HG03196 (cell line): ENCODE measurements at regions not wholly inside any gene's neighbourhood (a gene's known extent, or its start where the extent isn't known, plus 50 kb on each side); places are given as distances from the start of the nearest gene placed in this dataset.
"Not testable (repeated sequence)": the region's sequence is repeated elsewhere in the genome, so short reads cannot be mapped to it uniquely, and the experiment has no call there.

Source experiments
- ATAC-seq: cut with Tn5 transposase; IDR thresholded peaks from one replicate; pipeline ENCODE4 v1.9.1; 2021; ENCODE audit not compliant: unreplicated experiment

DNA sequence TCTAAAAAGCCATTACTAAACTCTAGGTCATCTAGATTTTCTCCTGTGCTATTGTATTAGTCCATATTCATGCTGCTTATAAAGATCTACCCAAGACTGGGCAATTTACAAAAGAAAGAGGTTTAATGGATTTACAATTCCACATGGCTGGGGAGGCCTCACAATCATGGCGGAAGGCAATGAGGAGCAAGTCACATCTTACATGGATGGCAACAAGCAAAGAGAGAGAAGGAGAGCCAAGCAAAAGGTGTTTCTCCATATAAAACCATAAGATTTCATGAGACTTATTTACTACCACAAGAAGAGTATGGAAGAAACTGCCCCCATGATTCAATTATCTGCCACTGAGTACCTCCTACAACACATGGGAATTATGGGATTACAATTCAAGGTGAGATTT lies 69.6 kb upstream of the CCDC6 start:
- not testable (repeated sequence) for ATAC-seq

- ATAC-seq: no peak
These were observed 65.6 kb upstream of the CCDC6 start for GRCh38 chr10:59971915-59972314.

GRCh38 chr10:59970396-59971368 lies 64.3 kb upstream of the CCDC6 start:
- ATAC-seq: peak; percentile 59

DNA sequence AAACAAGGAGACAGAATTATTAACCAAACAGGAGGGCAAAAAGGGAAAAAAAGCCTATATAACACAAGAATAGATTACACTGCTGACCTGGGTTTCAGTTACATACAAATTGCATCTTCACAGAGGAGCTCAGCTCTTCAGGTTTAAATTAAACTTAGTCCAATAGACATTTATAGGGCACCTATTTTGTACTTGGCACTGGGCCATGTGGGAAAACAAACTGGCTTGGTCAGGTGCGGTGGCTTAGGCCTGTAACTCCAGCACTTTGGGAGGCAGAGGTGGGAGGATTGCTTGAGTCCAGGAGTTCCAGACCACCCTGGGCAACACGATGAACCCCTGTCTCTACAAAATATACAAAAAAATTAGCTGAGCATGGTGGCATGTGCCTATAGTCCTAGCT lies 62.3 kb upstream of the CCDC6 start:
- ATAC-seq: no peak

DNA sequence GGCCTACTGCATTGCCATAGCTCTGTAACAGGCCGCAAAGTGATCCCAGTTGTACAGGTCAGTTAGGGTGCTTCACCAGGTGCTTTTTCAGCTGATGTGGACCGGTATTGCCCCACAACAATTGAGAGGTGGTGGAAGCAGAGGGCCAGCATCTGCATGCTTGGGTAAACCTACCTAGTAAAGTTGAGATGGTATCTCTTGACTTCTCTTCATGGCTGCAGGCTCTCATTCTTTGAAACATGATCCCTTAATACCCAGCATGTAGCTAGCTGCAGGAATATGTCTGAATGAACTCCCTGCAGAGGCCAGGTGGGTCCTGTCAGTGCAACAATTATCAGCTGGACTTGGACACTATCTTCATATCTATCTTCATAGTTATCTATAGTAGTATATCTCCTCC lies 60.7 kb upstream of the CCDC6 start:
- no peak for ATAC-seq

DNA sequence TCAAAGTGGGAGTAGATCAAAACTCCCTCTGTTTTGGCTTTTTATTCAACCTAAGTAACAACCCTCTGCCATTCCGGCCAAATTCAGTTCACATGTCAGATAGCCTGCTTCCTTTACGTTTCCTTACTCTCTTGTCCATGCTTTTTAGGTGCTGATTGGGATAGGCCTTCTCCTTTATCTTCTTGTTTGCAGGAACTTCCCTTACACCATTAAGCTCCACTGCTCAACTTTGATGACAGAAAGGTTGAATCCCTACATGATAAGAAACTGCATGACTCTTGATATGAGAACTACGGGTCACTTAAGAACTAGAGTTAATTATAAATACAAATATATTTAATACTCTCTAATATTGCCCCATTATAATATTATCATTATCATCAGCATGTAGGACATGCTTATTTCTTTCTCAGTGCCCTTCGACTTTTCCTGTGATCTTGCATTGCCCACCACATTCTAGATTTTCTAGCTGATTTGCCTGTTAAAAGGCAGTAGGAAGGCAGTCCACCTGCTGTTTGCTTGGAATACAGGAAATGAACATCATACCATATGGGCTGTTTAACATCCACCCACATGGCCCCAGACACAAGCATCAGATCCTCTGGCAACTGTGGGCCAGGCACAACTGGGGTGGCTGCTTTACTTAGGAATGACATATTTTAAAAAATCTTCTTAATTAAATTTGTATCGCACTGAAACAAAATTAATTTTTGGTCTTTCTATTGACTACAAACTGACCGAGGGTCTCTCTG lies 59.7 kb upstream of the CCDC6 start:
- no peak for ATAC-seq

DNA sequence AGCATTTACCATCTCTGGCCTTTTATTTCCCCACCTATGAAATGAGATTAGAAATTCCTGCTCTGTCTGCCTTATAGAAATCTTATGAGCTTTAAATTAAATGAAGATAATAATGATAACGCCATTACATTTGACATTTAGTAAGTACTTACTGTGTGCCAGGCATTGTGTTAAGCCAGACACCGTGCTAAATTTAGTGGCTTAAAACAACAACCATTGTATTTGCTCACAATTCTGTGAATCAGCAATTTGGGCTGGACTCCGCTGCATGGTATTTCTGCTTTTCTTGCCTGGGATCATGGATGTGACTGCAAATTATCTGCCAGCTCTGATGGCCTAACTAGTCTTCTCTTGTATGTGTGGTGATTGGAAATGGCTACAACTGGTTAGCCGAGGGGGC lies 56.4 kb upstream of the CCDC6 start:
- no peak for ATAC-seq

GRCh38 chr10:59960751-59961150 lies 54.4 kb upstream of the CCDC6 start:
- ATAC-seq: no peak

DNA sequence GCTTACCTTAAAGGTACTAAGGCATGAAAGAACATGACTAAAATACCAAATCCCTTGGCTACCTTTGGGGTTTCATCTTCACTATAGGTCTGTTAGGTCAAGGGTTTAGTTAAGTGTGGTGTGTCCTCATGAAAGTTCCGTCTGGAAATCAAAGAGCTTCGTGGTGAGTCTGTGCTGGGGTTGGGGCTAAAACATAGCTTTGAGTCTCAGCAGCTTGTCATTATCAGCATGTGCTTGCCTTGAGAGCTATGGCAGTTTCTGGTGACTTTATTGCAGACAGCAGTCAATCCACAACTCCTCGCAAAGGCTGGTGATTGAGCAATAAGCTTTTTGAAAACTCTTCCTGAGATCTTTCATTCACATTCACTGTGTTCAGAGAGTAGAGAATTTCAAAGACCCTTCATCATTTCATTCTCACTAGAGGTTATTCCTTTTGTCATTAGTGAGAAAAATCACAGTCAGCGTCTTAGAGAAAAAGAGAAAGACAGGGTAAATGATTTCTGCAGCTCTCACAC lies 53.2 kb upstream of the CCDC6 start:
- ATAC-seq: no peak

GRCh38 chr10:59958882-59959281 lies 52.5 kb upstream of the CCDC6 start:
- no peak for ATAC-seq

DNA sequence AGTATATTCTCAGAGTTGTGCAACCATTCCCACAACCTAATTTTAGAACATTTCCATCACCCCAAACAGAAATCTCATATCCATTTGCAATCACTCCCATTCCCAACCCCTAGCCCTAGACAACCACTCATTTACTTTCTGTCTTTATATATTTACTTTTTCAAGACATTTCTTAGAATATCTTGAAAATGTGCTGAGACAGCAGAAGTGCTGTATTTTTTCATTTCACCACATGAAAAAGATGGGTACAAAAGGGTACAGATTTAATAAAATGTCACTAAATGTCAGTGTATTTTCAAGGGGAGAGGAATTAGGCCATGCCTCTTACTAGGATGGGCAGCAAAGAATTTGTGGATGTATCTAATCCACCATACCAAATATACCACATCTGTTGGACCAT lies 51.6 kb upstream of the CCDC6 start:
- ATAC-seq: no peak
